Hippocampal formation (tissue), 2 donors: ENCODE measurements at regions not wholly inside any gene's neighbourhood (a gene's known extent, or its start where the extent isn't known, plus 50 kb on each side); places are given as distances from the start of the nearest gene placed in this dataset.
"Not testable (repeated sequence)": the region's sequence is repeated elsewhere in the genome, so short reads cannot be mapped to it uniquely, and the experiment has no call there.

Experiments
- DNase-seq, 2 donors: peaks; one replicate each; lab custom pipeline; 2025; lab: John Stamatoyannopoulos, UW

DNA sequence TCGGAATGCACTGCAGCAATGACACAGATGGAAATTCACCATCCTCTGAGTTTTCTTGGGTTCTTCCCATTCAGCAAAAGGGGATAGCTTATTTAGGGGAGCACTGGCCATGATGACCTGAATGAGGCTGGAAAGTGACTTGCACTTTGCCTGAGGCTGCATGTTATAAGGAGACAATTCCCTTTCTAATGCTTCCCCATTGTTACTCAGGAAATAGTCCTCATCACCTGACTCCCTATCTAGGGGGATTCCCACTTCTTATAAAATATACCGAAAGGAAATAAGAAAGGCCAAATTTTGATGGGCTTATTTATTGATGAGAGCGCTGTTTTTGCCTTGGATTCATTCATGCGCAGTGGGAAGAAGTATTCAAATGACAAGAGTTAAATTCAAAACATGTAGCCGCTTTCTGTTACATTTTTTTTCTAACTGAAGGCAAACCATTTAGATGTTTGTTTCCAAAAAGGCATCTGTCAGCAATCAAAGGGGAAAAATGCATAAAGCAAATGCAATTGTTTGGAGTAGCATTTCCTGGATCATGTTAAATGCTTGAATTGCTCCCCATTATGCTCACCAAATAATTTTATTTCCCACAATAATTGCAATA, 220.3 kb upstream of the NFIA start:
- no peak for DNase-seq

DNA sequence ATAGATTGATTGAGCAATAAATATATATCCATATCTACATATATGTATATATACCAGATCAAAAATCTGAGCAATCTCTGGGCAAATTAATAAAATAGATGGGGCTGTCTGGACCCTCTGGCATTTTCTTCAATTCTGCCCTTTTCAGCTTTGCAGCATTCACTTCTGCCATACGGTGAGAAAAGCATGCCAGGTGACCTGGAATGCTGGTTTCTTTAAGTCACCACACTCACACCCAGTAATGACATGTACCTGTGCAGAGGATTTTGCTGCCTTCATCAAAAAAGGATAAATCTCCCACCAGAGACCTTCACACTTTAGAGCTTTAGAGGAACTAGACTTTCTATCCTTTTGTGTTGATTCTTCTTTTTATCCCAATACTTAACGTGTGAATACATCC, 223.2 kb upstream of the NFIA start:
- DNase-seq: no peak

DNA sequence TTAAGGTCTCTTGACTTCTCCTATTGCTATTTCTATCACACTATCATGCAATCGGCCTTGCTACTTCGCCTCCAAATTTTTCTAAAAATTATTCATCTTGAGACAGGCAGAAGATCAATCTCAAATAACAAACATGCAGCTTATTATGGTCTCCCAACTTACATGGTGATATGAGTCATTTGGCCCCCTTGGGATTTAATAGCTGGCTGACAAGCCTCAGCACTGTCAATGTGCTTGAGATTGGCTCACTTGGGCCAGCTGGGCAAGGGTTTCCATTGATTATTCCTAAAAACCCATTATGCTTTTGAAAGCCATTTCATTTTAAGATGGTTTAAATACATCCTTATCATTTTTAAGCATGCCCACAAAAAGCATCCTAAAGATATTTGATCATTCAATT, 224.5 kb upstream of the NFIA start:
- DNase-seq: no peak

DNA sequence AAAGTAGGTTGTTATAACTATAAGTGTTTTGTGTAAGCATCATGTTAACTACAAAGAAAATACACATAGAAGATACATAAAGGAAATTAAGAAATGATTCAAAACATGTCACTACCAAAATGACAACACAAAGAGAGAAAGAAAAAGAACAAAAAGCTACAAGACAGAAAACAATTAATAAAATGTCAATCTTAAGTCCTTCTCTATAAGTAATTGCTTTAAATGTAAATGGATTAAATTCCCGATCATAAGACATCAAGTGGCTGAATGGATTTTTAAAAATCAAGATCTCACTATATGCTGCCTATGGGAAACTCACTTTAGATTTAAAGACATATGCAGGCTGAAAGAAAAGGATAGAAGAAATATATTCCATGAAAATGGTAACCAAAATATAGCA, 232.3 kb upstream of the NFIA start:
- no peak for DNase-seq

DNA sequence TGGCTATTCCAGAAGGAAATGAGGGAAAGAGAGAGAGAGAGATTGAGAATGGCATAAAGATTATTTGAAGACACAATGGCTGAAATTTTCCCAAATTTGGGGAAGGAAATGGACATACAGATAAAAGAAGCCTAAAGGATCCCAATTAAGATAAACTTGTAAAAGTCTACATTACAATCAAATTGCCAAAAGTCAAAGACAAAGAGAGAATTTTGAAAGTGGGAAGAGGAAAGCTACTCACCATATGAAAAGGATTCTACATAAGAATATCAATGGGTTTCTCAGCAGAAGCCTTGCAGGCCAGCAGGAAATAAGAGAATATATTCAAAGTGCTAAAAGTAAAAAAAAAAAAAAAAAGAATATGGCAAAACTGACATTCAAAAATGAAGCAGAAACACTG, 233.0 kb upstream of the NFIA start:
- no peak for DNase-seq

DNA sequence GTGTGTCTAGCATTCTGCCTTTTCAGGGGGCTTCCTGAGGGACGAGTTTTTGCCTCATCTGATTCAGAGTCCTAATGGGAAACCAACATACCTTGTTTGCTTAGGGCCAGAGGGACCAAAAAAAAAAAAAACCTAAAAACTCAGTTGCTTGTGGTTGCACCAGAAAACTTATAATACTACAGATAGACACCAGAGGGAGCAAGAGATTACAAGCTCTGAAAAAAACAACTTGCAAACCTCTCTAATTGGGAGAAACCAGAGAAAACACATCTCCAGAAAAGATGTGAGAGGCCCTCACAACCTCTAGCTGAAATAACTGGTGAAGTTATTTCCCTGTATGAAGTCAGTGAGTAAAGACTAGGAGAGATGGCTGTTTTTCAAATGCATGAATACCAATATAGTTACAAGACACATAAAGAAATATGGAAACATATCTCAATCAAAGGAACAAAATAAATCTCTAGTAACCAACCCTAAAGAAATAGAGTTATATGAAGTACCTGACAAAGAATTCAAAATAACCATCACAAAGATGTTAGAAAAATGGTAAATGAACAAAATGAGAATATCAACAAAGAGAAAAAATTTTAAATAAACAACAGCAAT, 233.7 kb upstream of the NFIA start:
- DNase-seq: no peak

DNA sequence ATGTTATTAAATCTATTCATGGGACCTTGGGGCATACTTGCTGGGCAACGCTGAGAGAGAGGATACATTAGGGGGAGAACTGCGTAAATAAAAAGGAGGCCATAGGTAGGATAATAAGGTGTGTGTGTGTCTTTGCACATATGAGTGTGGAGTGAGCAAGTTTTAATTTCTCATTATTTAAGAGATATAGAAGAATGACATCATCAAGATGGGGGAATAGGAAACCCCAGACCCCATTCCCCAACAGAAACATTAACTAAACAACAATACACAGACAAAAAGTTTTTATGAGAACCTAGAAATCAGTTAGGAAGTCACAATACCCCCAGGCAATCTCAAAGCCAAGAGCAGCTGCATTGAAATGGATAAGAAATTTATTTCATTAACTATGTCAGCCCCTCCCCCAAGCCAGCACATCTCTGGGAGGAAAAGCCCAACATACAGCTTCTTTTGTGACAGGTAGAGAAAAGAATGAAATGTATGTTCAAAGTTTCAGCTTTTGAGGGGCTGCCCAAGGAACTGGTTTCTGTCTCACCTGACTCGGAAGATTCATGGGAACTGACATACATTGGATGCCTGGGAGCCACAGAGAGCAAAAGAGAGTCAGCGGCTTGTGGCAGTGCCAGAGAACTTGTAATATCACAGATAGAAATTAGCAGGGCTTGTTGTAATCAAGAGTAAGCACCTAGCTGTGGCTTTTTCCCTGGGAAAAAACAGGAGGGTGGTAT, 234.3 kb upstream of the NFIA start:
- DNase-seq: no peak

DNA sequence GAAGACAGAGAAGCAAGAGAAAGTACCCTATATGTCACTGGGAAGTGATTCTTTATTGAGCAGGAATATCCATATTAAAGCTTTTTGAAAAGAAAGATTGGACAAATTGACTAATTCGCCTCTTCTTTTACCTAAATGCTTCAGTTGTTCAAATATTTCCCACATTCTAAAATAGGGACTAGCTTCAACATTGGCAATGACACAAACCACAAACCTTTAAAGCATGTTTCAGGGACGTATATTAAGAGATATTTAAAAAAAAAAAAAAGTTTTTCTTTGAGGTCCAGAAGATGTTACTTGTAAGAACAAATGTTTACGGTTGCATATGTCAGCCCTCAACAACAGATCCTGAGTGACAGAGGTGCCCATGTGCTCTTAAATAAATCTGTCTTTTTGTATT, 235.0 kb upstream of the NFIA start:
- no peak for DNase-seq

DNA sequence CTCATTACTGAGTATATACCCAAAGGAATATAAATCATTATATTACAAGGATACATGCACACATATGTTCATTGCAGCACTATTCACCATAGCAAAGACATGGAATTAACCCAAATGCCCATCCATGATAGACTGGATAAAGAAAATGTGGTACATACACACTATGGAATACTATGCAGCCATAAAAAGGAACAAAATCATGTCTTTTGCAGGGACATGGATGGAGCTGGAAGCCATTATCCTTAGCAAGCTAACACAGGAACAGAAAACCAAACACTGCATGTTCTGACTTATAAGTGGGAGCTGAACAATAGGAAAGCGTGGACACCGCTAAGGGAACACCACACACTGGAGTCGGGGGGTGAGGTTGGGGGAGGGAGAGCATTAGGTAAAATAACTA, 236.7 kb upstream of the NFIA start:
- not testable (repeated sequence) for DNase-seq

DNA sequence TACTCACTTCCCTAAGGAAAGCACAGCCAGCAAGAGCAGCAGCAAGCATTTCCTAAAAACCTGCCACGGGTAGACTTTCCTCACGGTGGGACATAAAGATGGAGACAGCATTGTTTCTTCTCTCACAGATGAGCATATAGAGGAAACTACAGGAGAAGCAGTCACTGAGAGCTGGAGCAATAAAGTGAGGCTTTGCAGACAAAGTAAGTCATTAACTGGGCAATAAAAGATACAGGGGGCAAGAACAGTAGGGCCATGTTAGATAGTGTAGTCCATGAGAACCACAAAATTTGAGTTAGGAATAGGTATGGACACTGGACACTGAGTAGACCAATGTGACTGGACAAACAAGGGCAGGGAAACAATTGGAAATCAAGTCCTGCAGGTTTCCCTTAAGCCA, 240.1 kb upstream of the NFIA start:
- no peak for DNase-seq

DNA sequence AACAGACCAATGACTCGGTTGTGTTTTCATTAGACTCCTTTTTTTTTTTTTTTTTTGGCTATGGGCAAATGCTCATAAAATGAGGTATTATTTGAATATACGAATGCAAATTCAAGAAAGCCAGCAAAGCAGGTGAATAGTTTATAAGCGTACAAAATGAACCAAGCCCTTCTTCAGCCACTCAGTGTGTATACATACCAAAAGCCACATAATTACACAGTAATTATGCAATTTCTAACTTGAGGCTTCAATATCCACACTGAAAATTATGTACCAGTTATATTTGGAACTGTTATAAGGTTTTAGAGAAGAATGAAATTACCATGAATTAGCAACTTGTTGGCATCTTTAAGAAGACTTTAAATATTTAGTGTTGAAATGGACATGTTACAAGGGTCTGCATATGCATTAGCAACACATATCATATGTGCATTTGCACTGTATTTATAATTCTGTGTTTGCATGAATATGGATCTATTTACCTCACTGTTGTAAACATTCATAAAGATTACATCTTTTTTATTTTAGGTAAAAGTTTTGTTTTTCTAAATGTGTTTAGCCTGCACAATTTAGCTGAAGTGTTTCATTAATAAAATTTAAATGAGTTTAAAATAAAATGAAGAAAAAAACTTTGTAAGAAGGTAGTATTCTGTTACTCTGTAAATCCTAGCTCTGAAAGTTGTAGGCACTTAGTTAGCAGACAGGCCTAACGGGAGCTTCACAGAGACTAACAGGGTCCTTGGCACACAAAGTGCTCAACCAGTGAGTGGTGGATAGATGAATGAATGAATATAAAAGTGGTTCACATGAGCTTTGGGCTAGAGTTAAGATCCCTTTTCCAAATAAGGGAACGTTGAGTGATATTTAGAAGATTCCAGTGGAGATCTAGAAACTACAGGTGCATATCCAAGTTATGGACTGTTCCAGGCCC, 241.0 kb upstream of the NFIA start:
- no peak for DNase-seq

DNA sequence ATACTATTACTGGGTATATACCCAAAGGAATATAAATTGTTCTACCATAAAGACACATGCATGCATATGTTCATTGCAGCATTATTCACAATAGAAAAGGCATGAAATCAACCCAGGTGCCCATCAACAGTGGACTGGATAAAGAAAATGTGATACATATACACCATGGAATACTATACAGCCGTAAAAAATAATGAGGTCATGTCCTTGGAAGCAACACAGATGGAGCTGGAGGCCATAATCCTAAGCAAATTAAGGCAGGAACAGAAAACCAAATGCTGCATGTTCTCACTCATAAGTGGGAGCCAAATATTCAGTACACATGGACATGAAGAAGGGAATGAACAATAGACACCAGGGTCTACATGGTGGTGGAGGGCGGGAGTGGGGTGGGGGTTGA, 241.9 kb upstream of the NFIA start:
- DNase-seq: not testable (repeated sequence)

DNA sequence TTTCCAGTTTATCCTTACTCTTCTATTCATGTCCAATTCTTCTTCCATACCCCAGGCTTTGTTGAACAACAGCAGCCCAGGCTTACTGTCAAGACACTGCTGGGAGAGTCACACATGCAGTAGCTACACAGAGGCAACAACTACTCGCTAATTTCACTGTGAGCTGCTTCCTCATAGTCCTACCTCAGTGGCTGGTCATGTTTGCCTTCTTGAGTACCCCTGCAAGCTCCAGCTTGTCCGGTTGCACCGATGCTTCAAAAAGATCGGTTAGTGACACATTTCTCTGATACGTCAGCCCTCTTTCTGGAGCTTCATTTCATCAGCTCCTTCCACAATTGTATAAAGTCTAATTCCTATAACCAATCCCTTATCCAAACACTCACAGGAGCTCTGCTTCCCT, 246.7 kb upstream of the NFIA start:
- no peak for DNase-seq

DNA sequence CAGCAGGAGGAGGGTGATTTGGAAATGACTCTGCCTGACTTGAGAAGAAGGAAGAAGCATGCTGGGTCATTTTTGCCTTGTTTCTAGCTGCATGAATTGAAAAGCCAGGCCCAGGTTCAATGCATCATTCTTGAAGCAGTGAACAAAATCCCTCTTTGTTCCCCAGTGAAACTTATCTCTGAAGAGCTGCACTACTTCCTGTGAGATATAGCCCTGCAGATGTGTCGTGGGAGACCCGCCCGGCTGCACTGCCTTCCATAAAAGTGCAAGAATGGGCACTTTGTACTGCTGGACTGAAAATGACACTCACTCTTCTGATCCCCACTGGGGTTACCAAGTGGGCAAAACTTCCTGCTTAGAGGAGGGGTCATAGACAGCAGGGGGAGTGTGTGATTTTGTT, 249.2 kb upstream of the NFIA start:
- DNase-seq: no peak

DNA sequence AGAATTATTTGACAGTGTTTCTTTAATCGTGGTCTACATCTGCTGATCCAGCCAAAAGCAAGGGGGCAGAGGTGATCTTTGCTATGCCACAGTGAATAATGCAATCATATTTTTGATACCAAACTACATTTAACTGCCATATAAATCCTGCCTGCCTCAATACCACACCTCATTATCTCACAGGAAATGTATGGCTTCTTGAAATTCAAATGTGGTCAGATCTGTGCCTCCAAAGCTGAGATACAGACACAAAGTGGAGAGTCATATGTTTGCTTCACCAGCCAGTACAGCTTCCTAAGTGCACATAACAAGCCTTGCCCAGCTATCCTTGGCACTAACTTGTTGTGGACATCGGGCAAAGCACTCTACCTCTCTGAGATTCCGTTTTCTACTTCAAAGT, 250.0 kb upstream of the NFIA start:
- no peak for DNase-seq

DNA sequence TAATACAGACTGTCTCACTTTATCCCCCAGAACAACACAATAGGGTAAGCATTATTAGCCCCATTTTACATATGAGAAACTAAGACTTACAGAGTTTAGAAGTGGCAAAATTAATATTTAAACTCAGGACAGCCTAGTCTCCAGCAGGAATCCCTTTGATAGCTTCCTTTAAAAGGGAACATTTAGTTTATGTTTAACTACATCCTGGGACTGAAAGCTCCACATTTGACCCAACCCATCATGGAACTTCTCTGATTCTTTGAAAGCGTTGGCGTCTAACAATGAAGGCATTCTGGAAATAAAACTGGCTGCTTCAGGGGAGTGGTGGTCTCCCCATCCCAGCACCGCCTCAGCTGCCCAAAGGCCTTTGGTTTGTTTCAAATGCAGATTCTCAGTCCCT, 250.6 kb upstream of the NFIA start:
- no peak for DNase-seq

DNA sequence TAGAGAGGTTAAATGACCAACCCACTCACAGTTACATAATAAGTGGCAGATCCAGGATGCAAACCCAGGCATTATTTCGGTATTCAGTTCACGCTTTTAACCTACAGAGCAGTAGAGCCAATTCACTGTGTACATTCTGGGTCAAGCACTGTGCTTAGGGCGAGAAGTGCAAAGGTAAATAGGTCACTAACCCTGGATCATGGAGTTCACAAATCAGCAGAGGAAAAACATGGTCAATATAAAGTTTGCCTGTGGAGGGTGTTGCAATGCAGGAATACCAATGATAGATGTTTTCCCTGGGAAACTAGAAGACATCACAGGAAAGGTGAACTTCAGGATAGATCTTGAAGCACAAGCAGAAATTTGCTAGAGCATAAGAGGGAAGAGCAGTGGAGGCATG, 253.4 kb upstream of the NFIA start:
- no peak for DNase-seq

DNA sequence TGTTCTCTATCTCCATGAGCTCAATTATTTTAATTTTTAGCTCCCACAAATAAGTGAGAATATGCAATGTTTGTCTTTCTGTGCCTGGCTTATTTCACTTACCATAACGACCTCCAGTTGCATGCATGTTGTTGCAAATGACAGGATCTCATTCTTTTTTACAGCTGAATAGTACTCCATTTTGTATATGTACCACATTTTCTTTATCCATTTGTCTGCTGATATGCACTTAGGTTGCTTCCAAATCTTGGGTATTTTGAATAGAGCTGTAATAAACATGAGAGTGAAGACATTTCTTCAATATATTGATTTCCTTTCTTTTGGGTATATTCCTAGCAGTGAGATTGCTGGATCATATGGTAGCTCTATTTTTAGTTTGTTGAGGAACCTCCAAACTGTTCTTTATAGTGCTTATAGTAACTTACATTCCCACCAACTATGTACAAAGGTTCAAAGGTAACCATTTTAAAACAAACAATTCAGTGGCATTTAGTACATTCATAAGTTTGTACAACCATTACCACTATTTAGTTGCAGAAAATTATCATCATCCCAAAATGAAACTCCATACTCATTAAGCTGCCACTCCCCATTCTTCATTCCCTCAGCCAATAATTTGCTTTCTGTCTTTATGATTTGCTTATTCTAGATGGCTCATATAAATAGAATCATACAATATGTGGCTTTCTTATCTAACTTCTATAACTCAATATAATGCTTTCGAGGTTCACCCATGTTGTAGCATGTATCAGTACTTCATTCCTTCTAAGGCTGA, 255.9 kb upstream of the NFIA start:
- DNase-seq: no peak

DNA sequence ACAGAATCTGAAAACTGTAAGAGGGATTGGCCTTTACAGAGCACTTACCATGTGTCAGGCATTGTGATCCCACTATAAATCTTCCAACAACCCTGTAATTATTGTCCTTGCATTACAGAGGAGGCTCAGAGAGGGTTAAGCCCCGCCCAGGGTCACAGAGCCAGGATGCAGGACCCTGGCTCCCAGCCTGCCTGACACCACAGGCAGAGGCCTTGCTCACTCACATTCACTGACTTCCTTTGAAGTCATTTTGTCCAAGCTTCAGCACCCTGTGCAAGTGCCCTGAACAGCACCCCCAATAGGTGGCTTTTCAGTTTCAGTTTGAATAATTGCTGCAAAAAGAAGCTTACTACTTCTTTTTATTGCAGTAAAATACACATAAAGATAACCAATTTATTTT, 256.8 kb upstream of the NFIA start:
- DNase-seq: no peak

DNA sequence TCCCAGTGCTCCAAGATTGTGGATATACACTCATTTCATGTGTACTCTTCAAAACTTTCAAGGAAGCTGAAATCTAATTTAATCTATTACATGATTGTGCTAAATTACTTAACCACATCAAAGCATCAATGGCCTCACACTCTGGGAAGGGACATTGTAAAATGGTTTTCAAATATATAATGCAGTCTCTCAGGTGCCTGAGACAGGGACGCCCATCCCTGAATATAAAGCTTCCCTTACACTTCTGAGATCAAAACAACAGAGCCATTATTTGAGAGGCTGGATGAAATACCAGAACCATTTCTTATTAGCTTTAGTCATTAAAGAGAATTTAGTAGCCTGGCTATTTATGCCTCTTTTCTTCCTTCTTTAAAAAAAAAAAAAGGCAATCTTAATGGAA, 259.2 kb upstream of the NFIA start:
- DNase-seq: no peak

DNA sequence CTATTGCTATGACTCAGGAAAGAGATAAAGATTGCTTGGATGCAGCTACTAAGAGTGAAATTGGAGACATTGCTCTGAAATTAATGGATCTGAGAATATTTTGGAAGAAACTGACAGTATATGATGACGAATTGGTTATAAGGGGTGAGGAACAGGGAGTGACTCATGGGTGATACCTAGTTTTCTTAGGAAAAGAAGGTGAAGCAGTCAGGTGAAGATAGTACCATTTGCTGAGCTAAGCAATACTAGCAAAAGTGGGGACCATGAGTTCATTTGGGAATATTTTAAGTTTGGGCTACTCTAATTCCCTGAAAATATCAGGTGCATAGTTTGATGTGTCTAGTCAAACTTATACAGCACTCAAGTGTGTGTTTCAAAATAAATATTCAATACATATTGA, 260.1 kb upstream of the NFIA start:
- no peak for DNase-seq

DNA sequence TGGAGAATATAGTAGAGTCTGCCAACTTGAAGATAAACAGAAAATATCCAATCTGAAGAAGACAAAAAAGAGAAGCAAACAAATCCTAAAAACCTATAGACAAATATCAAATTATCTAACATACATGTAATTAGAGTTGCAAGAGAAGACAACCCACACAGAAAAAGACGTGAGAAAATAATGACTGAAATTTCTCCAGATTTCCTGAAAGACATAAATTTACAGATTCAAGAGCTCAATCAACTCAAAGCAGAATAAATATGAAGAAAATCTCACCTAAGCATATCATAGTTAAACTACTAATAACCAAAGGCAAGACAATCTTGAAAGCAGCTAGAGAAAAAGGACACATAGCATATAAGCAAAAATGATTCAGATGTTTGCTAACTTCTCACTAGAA, 261.2 kb upstream of the NFIA start:
- no peak for DNase-seq
